PC-9 (cell line): ENCODE measurements at regions not wholly inside any gene's neighbourhood (a gene's known extent, or its start where the extent isn't known, plus 50 kb on each side); places are given as distances from the start of the nearest gene placed in this dataset.

ENCODE experiments used
- CTCF ChIP-seq: fragments of 200-600 bp; sonication (generic); conservative IDR thresholded peaks from 2 replicates; pipeline ENCODE4 v1.6.1; 2017; ENCODE audit warnings: mixed run types, antibody characterized with exemption, mild to moderate bottlenecking, moderate library complexity
- EZH2 ChIP-seq: fragments of 200-600 bp; sonication (generic); IDR thresholded peaks from 2 replicates; pipeline ENCODE4 v1.8.0; 2017; ENCODE audit warnings: antibody characterized with exemption, low read depth

GRCh38 chr7:155947051-155947450 is 134.8 kb upstream of the SHH start:
- TF ChIP-seq EZH2: no peak
- TF ChIP-seq CTCF: no peak
